ENCODE measurements at regions not wholly inside any gene's neighbourhood (a gene's known extent, or its start where the extent isn't known, plus 50 kb on each side); places are given as distances from the start of the nearest gene placed in this dataset.

- no peak for TF ChIP-seq CTCF (IDR thresholded peaks at IDR 0.05)
- TF ChIP-seq POLR2A (IDR thresholded peaks at IDR 0.05) = no peak
- Histone ChIP-seq H3K9me3 (no peaks in the 10 kb centered on the region), H3K27ac (no peak overlapping the region), H3K27me3 (no peaks in the 10 kb centered on the region), H3K4me3 (no peak overlapping the region), H3K36me3 (replicated peaks in 1 of 2; ENCODE audit: insufficient read depth in 1 of 2, low read depth in 2 of 2) (no peaks in the 10 kb centered on the region), H3K4me1 (no peaks in the 10 kb centered on the region)
- DNase-seq = no peak
- WGBS, 2 donors = 53 to 56% methylated on average over 6 of the region's 6 CpGs
- intact Hi-C loops (cut with DNase I) = no loop called here
- ATAC-seq = no peak
Observed at GRCh38 chr12:131615326-131616042, 95.4 kb upstream of the SFSWAP start.

DNA sequence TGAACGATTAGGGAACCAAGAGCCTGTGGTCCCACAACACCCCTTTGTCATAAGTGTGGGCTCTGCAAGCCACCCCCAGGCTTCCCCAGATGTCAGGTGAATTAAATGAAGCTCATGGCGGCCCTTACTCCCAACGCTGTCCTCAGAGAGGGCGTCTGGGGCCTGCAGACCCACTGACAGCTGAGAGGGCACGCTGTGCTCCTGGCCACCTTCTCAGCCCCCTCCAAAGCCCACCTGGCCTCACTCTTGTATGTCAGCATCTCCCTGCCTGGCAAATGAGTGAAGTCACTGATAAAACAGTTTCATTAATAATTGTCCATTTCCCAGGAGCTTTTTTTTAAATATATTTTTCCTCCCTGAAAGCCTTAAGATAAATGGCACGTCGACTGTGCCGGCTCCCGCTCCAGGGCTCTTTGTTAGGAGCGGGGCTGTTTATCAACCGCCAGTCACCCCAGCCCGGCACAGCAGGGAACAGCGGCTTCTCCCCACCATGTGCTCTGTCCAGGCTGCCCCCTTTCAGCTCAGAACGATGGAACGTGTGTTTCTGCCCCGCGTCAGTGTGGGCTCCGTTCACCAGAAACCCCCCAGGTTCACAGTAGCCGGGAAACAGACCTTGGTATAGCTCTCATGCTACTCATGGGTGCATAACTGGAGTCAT lies 94.7 kb upstream of the SFSWAP start:
- intact Hi-C loops (cut with DNase I) = no loop called here
- no peak for ATAC-seq
- no peak for TF ChIP-seq POLR2A (IDR thresholded peaks at IDR 0.05)
- TF ChIP-seq CTCF (IDR thresholded peaks at IDR 0.05) = no peak
- Histone ChIP-seq H3K4me1 (no peaks in the 10 kb centered on the region), H3K36me3 (replicated peaks in 1 of 2; ENCODE audit: insufficient read depth in 1 of 2, low read depth in 2 of 2) (no peaks in the 10 kb centered on the region), H3K27me3 (peaks cover 0 to 2% of the 10 kb centered on the region in 2 donors), H3K27ac (no peak overlapping the region), H3K9me3 (no peaks in the 10 kb centered on the region), H3K4me3 (no peak overlapping the region)
- WGBS, 2 donors = 21 to 22% methylated on average over 17 to 19 of the region's 19 CpGs
- no peak for DNase-seq

DNA sequence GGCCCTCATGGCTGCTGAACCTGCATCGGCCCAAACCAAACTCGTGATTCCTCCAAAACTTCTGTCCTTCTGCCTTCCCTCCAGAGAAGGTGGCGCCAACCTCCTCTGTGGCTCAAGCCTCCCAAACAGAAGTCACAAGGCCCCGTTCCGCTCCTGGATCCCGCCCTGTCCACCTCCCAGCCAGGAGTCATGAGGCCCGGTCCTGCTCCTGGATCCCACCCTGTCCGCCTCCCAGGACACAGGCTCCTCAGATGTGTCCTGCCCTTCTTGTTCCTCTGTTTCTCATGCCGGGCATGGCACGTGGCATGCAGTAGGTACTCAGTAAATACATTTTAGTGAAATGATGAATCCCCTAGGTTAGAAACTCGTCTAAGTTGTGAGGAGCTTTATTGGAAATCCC lies 94.2 kb upstream of the SFSWAP start:
- H3K4me1 ChIP-seq = no peaks in the 10 kb centered on the region
- no peak overlapping the region for H3K27ac ChIP-seq
- no peaks in the 10 kb centered on the region for H3K36me3 ChIP-seq (replicated peaks in 1 of 2; ENCODE audit: insufficient read depth in 1 of 2, low read depth in 2 of 2)
- ATAC-seq (no peak), DNase-seq (no peak)
- H3K9me3 ChIP-seq = no peaks in the 10 kb centered on the region
- intact Hi-C loops (cut with DNase I) = no loop called here
- H3K4me3 ChIP-seq = no peak overlapping the region
- H3K27me3 ChIP-seq = peaks cover 0 to 4% of the 10 kb centered on the region in 2 donors
- TF ChIP-seq POLR2A (IDR thresholded peaks at IDR 0.05) (no peak), CTCF (IDR thresholded peaks at IDR 0.05) (no peak)
- 54 to 56% methylated on average over 7 to 11 of the region's 11 CpGs for WGBS, 2 donors

GRCh38 chr12:131617179-131617578 lies 93.7 kb upstream of the SFSWAP start:
- no peak overlapping the region for H3K4me3 ChIP-seq
- H3K4me1 ChIP-seq = no peaks in the 10 kb centered on the region
- WGBS, 2 donors = 76 to 83% methylated on average over 7 to 15 of the region's 15 CpGs
- no peak for DNase-seq
- no peaks in the 10 kb centered on the region for H3K36me3 ChIP-seq (replicated peaks in 1 of 2; ENCODE audit: insufficient read depth in 1 of 2, low read depth in 2 of 2)
- intact Hi-C loops (cut with DNase I) = no loop called here
- peaks cover 0 to 4% of the 10 kb centered on the region in 2 donors for H3K27me3 ChIP-seq
- H3K27ac ChIP-seq = no peak overlapping the region
- ATAC-seq = no peak
- no peak for TF ChIP-seq POLR2A (IDR thresholded peaks at IDR 0.05)
- no peak for TF ChIP-seq CTCF (IDR thresholded peaks at IDR 0.05)
- H3K9me3 ChIP-seq = no peaks in the 10 kb centered on the region
